NOMO-1 (cell line): ENCODE measurements at regions not wholly inside any gene's neighbourhood (a gene's known extent, or its start where the extent isn't known, plus 50 kb on each side); places are given as distances from the start of the nearest gene placed in this dataset.
"Not testable (repeated sequence)": the region's sequence is repeated elsewhere in the genome, so short reads cannot be mapped to it uniquely, and the experiment has no call there.

Source experiments
- DNase-seq, 2 experiments: peaks; one replicate each; lab custom pipeline; 2025; ENCODE audit not compliant: unreplicated experiment in 2 of 2; lab: John Stamatoyannopoulos, UW

- no peak for DNase-seq
Measured at GRCh38 chr4:137892134-137892533, 350.0 kb downstream of the SLC7A11 start.

GRCh38 chr4:137890812-137891211, 351.3 kb downstream of the SLC7A11 start:
- no peak for DNase-seq

- DNase-seq: no peak
Measured at GRCh38 chr4:137881641-137882040, 349.3 kb upstream of the PCDH18 start.

GRCh38 chr4:137868067-137868466, 335.8 kb upstream of the PCDH18 start:
- DNase-seq: not testable (repeated sequence)

- no peak for DNase-seq
Measured at GRCh38 chr4:137866671-137867070, 334.4 kb upstream of the PCDH18 start.

GRCh38 chr4:137861682-137862081, 329.4 kb upstream of the PCDH18 start:
- peak in 1 of 2 experiments; percentile 6 for DNase-seq

GRCh38 chr4:137853424-137853823, 321.1 kb upstream of the PCDH18 start:
- DNase-seq: no peak

- no peak for DNase-seq
Measured at GRCh38 chr4:137852326-137852725, 320.0 kb upstream of the PCDH18 start.

- no peak for DNase-seq
Measured at GRCh38 chr4:137851435-137851834, 319.1 kb upstream of the PCDH18 start.

- not testable (repeated sequence) for DNase-seq
Measured at GRCh38 chr4:137827945-137828344, 295.7 kb upstream of the PCDH18 start.

GRCh38 chr4:137825505-137825904, 293.2 kb upstream of the PCDH18 start:
- DNase-seq: no peak

GRCh38 chr4:137823007-137823406, 290.7 kb upstream of the PCDH18 start:
- DNase-seq: no peak

GRCh38 chr4:137819964-137820383, 287.7 kb upstream of the PCDH18 start:
- peak; percentile 34 to 40 for DNase-seq

- no peak for DNase-seq
Measured at GRCh38 chr4:137812258-137812657, 280.0 kb upstream of the PCDH18 start.

GRCh38 chr4:137806420-137806819, 274.1 kb upstream of the PCDH18 start:
- DNase-seq: no peak

- no peak for DNase-seq
Measured at GRCh38 chr4:137804906-137805495, 272.7 kb upstream of the PCDH18 start.

- no peak for DNase-seq
Measured at GRCh38 chr4:137800861-137801260, 268.6 kb upstream of the PCDH18 start.

GRCh38 chr4:137794764-137795254, 262.5 kb upstream of the PCDH18 start:
- DNase-seq: no peak

GRCh38 chr4:137789263-137789662, 257.0 kb upstream of the PCDH18 start:
- DNase-seq: not testable (repeated sequence)

GRCh38 chr4:137783923-137784322, 251.6 kb upstream of the PCDH18 start:
- not testable (repeated sequence) for DNase-seq

GRCh38 chr4:137775701-137776100, 243.4 kb upstream of the PCDH18 start:
- no peak for DNase-seq

- no peak for DNase-seq
Measured at GRCh38 chr4:137774501-137774900, 242.2 kb upstream of the PCDH18 start.

- DNase-seq: peak; percentile 29 to 39
Measured at GRCh38 chr4:137768881-137769280, 236.6 kb upstream of the PCDH18 start.
